Renal pelvis (tissue), 1 donor: ENCODE measurements at regions not wholly inside any gene's neighbourhood (a gene's known extent, or its start where the extent isn't known, plus 50 kb on each side); places are given as distances from the start of the nearest gene placed in this dataset.
"Not testable (repeated sequence)": the region's sequence is repeated elsewhere in the genome, so short reads cannot be mapped to it uniquely, and the experiment has no call there.

Experiments
- DNase-seq: peaks from one replicate; pipeline ENCODE4 v3.0.0-alpha.2; 2013

DNA sequence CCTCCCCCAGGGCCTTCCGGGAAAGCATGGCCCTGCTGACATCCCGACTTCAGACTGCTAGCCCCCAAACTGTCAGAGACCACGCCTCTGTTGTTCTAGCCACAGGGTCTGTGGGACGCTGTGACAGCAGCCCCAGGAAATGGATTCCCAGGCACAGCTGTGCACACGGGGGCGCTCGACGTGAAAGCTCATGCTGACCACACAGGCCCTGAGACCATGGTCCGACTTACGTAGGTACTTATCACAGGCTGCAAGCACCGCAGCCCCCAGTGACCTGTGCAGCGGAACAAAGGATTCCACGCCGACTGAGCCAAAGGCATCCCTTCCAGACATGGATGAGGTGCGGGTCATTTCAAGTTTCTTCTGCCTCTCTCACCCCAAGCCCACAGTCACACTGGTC, 150.6 kb downstream of the CTTN start:
- no peak for DNase-seq

DNA sequence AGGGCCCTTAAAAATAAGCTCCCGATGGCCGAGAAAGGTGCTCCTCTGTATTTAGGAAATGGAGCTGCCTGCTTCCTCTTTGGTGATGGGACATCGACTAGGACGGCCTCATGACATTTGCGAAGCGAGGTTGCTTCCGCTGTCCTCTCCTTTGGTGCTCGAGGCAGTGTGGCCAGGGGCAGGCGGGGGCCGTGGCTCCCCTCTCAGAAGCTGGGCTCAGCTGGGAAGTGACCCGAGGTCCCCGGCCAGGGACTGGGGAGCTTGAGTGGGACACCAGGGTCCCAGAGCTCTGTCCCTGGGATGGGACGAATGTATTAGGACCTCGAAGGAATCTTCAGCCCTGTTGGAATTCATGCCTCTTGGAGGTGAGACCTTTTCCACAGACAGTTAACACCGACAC, 151.1 kb downstream of the CTTN start:
- no peak for DNase-seq

DNA sequence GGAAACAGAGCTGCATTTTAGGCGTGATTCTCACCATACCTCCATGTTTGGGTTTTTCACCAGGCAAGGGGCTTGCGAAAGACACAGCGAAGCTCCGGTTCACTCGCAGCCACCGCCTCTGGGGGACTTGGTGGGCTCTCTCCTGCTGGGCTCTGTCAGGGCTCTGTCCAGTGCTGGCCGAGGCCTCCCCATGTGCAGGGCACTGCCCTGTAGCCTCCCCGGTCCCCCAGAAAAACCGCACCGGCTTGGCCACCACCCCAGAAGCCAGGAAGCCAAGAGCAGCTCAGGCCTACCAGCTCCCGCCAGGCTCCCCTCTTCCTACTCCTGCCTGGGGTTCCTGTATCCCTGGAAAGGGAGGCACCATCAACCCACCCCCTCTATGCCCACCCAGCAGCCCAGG, 151.5 kb downstream of the CTTN start:
- no peak for DNase-seq

DNA sequence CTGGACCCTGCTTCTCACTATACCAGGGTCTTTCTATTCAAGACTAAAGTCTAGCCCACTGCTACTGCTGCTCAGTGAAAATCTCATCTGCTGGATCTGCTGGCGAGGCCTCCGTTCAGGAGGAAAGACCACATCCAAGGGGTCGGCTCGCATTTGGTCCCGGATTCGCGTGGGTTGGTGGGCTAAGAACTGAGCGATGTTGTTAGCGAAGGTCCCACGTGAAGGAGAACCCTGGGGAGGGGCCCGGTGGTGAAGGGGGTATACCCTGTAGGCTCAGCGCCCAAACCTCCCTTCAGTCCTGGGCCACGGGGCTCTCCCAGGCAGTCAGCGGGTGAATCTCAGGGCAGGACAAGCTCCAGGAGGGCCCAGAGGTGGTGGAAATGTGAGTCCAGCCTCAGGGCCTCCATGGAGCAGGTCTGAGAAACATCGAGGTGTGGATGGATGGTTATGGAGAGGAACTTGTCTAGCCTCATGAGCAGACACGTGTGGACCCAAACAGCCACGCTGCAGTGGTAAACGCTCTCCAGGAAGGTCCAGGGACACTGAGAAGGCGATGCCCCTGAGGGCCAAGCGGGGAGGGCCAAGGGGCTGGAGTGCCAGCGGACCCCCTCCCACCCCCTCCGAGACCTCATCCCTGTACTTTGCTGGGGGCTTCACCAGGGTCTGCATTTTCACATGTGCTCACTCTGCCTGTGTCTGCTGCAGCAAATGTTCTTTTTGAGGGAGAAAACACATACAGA, 152.3 kb downstream of the CTTN start:
- no peak for DNase-seq

DNA sequence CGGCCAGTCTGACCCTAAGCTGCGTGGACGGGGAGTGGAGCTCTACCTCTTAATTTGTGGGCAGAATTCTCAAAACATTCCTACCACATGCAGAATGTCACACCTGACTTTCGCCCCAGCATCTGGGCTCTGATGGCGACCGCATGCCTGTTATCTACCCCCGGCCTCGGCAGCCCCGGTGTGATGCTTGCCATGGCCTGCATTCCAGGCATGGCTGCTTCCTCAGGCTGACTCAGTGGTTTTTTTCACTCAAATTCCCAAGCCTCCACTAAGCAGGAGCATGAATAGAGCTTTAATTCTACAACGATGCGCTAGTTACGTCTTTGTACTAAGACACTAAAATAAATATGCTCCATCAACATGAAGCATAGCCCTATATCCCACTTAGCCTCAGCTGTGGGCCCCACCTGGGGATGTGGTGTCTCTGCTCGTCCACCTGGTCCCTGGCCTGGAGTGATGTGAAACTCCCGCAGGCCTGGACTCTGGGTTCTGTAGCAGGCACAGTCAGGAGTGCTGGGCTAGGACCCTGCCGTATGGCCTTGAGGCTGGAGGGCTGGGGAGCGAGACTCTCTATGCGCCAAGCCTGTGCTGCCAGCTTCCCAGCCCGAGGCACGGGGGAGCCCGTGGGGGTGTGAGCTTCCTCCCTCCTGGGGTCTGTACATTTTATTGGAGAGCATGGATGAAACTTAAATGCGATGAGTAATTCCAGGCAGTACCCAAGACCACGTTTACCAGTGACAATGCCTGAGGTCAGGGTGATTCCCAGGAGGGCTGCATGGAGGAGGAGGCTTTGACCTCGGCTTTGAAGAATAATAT, 153.2 kb downstream of the CTTN start:
- no peak for DNase-seq

DNA sequence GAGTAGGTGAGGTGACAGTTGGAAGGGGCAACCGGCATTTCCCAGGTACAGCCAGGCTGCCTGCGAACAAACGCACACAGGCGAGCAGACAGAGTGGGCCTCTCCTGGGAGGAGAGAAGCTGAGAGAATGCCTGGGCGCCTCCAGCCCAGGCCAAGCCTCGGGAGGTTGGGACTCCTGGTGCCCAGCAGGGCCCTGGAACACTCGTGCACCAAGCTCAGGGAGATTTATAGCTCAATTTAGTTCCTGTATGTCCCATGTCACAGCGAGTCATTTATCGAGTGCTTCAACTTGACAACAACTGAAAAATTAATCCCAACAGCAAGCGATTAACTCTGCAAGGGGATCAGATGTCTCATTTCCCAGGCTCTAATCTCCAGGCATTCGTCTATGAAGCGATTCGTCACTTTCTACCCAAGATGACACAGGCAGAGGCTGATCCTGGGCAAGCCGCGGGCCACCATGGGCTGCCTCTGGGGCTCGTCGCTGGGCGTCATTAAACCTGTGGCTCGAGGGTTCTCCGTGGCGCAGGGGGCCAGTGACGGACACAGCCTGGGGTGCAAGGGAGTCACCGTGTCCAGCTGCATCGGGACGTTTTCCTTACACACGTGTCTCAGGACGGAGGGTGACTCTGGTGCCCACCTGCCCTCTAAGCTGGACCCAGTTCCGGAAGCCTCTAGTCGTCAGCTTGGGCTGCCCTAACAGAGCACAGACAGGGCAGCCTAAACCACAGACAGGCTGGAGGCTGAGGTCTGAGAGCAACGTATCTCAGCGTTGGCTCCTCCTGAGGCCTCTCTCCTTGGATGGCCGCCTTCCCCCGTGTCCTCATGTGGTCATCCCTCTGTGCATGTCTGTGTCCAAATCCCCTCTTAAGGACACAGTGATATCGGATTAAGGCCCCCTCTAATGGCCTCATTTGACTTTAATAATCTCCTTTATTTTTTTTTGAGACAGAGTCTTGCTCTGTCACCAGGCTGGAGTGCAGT, 154.1 kb downstream of the CTTN start:
- DNase-seq: peak; percentile 43

DNA sequence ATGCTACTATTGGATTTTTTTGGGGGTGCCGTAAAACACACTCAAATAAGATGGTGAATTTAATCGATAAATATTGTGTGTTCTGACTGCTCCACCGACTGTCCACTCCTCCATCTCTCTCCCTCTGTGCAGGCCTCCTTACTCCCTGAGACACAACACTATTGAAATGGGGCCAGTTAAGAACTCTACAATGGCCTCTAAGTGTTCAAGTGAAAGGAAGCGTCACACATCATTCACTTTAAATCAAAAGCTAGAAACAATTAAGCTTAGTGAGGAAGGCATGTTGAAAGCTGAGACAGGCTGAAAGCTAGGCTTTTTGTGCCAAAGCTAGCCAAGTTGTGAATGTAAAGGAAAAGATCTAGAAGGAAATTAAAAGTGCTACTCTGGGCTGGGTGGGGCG, 156.7 kb downstream of the CTTN start:
- DNase-seq: no peak

DNA sequence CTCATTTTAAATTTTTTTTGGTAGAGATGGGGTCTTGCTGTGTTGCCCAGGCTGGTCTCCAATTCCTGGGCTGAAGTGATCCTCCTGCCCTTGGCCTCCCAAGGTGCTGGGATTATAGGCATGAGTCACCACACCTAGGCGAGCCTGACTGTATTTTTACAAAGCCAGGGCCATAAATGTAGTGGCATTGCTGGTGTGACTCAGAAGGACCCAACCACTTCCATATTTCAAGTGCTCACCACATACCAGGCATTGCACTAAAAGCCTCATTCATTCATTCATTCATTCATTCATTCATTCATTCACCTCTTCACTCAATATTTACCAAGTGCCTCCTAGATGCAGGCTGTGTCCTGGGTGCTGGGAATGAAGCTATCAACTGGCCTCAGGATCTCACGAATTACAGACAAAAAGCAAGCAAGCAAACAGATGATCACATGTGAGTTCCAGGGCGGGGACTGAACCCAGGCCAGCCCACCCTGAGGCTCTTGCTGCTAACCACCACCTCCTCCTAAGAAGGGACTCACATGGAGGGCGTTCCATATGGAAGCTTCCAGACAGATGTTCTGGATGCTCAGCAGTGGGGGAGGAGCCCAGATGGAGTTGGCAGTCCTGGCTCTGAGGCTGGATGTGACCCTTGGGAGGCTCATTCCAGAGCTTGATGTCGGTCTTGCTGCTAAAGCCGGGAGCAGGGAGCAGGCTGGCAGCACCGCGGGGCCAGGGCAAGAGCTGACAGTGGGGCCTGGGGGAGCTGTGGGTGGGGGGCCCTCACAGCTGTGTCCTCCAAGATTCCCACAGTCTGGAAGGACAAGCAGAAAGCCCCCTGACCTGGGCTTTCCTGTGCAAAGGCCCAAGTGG, 158.8 kb downstream of the CTTN start:
- no peak for DNase-seq

DNA sequence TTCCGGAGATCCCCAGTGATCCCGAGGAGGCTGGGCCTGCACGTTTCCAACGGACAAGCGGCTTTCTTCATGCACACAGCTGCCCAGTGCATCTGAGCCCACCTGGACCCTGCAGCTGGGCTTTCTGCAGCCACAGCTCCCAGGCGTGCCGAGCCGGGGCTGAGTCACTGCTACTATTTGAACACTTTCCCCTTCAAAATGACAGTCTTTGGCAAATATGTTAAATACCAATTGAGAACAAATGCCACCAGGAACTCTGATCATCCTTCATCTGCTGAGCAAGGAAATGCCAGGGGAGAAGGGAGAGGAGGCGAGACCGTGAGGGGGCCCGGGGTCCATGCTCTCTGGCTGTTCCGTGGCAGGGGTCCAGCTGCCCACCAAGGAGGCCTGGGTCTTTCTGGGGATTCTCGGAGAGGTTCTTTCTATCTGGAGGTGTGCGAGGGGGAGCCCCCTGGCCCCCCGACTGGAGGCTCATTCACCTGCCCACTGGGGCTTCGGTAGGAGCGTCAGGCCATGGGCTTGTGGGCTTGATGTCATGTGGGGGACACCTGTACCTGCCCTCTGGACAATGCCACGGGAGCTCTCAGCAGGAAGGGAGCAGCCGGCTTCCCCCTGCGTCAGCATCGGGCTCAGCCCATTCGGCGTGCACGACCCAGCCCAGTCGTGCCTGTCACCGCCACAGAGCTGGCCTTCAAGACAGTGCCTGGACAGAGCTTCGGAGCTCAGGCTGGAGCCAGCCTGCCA, 159.6 kb downstream of the CTTN start:
- DNase-seq: no peak

DNA sequence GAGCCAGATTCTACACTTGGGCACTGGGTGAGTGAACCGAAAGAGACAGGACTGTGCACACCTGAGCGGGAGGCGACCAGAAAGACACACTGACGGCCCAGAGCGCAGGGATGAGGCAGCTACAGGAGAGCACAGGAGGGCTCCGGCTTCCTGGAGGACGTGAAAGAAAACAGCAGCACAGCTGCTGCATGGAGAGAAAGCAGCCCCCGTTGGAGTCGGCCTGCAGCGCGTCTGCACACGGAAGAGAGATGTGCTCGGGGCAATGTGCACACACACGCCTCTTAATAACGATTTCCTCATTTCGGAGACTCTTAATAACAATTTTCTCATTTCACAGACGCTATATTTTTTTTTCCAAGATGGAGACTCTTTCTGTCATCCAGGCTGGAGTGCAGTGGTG, 160.4 kb downstream of the CTTN start:
- DNase-seq: no peak

DNA sequence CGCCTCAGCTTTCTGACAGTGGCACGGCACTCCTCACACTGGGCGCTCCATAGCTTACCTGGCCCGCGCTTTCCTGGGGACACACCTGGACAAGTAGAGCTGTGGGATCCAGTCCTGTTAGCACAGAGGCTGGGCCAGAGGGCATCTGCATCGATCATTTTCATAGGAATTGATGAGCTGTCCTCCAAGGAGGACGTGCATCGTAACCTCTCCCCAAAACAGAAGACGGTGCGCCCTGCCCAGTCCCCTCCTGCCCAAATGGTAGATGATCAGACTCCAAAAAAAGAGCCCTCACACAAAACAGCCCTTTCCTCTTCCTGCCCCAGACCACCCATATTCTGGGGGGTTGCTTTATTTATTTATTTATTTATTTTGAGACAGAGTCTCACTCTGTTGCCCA, 161.2 kb downstream of the CTTN start:
- DNase-seq: no peak

DNA sequence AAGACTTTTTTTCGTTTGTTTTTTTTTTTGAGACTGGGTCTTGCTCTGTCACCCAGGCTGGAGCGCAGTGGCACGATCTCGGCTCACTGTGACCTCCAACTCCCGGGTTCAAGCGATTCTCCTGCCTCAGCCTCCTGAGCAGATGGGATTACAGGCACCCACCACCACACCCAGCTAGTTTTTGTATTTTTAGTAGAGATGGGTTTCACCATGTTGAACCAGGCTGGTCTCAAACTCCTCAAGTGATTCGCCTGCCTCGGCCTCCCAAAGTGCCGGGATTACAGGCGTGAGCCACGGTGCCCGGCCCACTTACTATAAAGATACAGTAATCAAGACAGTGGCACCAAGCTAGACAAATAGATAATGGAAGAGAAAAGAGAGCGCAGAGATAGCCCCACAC, 162.3 kb downstream of the CTTN start:
- DNase-seq: not testable (repeated sequence)

DNA sequence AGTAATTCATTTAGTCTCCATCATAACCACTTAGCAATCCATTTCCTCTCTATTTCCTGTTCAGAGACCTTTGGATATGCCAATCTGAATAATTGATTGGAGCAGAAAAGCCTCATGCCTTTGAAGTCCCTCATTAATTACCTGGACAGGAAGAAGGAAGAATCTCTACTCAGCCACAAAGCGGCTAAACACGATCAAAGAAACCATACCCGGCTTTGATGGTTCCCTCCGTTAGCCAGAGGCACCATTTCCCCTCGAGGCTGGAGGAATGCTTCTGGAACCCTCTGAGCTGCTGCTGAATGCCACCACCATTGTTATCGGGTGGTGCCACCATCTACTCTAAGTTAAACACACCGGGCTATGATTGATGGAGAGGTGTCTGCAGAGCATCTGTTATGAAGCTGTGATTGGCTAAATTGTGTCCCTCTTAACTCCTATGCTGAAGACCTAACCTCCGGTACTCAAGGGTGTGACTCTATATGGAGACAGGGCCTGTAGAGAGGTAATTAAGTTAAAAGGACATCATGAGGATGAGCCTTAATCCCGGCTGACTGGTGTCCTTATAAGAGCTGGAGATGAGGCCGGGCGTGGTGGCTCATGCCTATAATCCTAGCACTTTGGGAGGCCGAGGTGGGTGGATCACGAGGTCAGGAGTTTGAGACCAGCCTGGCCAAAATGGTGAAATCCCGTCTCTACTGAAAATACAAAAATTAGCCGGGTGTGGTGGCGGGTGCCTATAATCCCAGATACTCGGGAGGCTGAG, 168.6 kb downstream of the CTTN start:
- DNase-seq: no peak

DNA sequence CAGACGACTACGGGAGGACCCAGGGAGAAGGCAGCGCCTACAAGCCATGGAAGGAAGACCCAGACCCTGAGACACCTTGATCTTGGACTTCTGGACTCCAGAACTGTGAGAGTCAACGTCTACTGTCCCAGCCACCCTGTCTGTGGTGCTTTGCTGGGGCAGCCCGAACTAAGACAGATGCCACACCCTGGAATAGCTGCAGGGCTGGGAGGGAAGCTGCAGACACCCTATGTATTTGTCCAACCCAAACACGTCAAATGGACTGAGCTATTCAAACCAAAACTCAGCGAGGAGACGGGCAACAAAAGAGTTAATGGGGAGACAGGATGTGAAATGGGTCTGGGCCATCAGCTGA, 169.3 kb downstream of the CTTN start:
- no peak for DNase-seq

DNA sequence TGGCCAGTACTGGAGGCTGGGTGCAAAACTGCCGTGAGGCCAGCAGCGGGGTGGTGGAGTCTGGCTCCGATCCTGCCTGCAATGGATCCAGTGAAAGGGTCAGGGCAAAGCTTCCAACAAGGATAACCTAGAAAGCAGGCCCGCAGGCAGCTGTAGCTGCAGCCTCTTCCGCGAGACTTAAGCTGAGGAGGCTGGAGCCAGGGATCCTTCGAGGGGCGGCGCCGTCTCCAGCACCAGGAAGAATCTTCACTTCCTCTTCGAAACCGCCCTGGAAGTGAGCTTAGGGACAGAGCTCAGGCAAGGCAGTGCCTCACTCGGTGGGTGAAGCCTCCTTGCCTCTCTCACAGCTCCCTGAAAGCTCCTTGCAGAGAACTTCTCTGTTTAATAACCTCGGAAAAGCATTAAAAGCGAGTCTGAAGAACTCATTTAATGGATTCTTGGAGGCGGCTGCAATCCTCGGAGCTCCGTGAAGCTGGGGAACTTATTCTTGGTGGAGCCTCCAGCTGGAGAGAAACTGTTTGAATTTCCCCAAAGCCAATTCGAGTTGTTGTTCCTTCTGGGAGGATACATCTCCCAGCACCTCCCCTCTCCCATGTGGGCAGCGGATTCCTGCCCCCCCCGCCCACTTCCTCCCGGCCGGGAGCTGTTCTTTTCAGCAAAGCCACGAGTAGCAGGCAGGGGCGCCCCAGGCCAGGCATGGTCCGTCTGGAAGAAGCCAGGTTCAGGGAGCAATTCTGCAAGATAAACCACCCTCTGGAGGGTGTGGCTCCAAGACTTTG, 169.9 kb downstream of the CTTN start:
- peak; percentile 61 for DNase-seq

DNA sequence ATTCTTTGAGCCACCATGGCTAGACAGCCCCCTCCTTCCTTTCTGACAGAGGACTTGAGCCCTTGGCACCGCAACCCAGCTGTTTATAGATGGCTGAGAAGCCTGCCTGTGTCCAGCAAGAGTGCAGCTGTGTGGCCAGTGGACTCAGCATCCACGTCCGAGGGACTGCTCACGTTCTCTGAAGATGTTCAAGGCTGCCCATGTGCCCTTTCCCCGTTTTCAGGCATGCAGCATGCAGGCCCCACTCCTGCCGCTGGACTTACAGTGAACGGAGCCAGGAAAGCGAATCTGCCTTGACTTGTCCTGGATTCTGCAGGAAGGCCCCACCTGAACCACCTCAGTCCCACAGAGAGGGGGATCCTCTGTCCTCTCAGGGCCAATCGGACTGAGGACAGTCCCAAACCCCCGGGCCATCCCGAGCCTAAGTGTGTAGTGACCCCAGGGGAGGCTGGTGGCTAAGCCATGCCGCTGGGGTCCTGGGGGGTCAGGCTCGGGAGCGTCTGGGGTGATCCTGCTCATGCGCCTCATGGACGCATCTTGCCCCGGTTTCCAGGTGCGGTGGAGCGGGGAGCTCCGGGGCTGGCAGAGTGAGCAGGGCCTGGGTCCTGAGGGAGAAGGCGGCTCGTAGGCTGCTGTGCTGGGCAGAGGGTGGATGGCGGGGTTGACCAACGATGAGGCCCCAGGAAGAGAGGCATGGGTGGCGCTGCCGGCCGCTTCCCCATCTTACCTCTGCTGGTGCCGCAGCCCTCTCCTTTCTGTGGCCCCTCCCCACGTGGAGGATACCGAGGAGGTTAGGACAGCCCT, 170.7 kb downstream of the CTTN start:
- no peak for DNase-seq

DNA sequence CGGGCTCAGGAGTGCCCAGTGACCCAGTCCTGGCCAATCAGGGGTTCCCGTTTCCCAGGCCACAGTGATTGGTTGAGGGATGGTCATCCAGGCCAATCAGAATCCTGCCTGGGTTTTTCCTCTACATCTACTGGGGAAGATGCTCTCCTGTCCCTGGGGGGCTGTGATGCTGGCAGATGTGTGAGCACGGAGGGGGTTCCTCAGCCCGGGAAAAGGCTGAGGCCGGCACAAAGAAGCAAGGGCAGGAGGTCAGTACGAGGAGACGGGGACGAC, 171.2 kb downstream of the CTTN start:
- no peak for DNase-seq

DNA sequence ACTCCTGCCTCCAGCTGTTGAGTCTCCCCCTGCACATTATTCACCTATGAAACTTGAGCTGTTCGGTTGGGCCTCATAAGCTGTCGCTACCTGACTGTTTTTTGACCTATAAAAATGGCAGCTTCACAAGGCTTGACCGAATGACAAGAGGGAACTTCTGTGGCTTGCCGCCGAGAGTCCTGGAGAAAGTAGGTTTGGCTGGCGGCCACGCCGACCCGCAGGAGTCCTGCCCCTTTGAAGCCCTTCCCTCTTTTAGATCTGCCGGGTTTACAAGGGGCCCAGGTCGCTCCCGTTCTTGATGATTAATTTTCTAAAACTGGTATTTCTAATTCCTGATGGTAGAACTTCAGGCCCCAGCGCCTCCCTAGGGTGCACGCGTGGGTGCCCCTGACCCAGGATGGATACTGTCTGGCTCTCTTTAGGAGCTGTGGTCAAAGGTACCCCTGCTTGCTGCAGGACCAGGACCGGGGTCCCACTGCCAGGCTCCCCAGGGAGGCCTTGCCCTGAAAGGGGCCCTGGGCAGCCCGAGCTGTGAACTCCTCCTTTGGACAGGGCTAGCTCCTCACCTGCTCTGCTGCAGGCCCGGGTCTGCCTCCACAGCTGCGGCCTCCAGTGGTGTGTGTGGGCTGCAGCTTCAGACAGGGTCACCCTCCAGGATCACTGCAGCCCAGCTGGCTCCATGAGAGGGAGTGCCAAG, 171.8 kb downstream of the CTTN start:
- DNase-seq: no peak
